HG02798 (cell line): ENCODE measurements at regions not wholly inside any gene's neighbourhood (a gene's known extent, or its start where the extent isn't known, plus 50 kb on each side); places are given as distances from the start of the nearest gene placed in this dataset.

ENCODE experiments used
- ATAC-seq: cut with Tn5 transposase; IDR thresholded peaks from one replicate; pipeline ENCODE4 v1.9.1; 2021; ENCODE audit warnings: mild to moderate bottlenecking; ENCODE audit not compliant: unreplicated experiment, poor library complexity

DNA sequence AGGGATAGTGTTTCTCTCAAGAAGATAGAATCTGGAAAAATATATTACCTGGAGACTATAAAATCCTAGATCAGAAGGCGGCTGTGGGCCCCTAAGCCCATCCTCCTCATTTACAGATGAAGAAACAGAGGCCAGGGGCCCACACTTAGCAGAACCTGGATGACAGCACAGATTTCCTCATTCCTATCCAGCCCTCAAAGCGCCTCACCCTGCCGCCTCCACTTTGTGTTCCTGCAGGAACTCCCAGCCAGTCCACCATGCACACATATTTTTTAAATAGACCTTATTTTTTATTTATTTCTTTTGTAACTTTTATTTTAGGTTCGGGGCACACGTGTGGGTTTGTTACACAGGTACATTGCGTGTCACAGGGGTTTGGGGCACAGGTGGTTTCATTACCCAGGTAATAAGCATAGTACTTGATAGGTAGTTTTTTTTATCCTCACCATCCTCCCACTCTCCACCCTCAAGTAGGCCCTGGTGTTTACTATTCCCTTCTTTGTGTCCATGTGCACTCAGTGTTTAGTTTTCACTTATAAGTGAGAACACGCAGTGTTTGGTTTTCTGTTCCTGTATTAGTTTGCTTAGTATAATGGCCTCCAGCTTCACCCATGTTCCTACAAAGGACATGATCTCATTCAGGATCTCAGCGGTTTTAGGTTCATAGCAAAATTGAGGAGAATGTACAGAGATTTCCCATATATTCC lies 85.5 kb upstream of the MAP1B start:
- ATAC-seq = no peak

DNA sequence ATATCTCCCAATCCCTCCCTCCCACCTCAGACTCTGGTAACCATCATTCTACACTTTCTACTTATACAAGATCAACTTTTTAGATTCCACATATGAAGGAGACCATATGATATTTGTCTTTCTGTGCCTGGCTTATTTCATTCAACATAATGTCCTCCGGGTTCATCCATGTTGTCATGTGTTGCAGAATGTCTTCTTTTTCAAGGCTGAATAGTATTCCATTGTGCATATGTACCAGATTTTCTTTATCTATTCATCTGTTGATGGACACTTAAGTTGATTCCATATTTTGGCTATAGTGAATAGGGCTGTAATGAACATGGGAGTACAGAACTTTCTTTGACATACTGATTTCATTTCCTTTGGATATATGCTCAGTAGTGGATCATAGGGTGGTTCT lies 78.9 kb upstream of the MAP1B start:
- no peak for ATAC-seq

DNA sequence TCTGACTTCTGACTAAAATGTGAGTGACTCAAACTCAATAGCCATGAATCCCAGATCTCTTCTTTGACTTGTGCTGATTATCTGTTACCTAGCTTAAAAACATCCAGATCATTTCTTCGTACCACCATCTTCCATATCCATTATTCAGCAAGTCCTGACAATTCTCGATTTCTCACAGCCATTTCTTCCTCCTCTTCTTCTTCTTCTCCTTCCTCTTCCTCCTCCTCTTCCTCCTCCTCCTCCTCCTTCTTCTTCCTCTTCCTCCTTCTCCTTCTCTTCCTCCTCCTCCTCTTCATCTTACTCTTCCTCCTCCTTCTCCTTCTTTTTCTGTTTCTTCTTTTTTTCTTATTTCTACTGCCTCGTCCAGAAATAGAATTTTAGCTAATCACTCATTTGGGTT lies 77.0 kb upstream of the MAP1B start:
- no peak for ATAC-seq

DNA sequence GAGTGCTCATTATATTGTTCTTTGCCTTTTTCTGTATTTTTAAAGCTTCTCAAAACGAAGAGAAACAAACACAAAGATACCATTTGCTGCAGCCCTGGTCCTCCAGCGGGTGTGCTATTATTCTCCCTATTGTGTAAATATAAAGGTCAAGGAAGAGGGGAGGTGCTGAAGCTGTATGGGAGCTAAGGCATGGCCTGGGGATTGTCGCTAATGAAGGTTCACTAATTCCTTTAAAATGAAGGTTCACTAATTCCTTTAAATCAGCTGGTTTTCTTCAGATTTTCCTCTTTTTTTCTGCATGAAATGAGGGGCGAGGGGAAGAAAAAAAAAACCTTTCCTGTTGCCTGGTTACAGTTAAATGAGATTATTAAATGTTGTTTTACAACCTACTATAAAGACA lies 74.5 kb upstream of the MAP1B start:
- ATAC-seq = no peak

GRCh38 chr5:72034770-72035169 lies 72.5 kb upstream of the MAP1B start:
- ATAC-seq = no peak

DNA sequence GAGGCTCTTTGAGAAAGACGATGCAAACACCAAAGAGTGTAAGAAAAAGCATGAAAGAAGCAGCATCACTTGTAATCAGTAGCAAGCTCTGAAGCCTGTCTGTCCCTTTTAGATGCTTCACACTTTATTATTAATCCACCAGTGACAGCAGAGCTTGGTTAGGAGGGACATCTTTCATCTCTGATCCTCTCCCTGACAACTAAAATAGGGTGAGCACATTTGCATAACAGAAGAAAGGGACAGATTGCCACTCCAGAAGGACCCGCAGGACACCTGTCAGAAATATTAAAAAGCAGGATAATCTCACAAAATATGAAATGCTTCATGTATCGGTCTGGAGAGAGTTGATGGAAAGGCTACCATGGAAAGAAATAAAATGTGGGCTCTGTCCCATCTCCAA lies 71.4 kb upstream of the MAP1B start:
- ATAC-seq = no peak

DNA sequence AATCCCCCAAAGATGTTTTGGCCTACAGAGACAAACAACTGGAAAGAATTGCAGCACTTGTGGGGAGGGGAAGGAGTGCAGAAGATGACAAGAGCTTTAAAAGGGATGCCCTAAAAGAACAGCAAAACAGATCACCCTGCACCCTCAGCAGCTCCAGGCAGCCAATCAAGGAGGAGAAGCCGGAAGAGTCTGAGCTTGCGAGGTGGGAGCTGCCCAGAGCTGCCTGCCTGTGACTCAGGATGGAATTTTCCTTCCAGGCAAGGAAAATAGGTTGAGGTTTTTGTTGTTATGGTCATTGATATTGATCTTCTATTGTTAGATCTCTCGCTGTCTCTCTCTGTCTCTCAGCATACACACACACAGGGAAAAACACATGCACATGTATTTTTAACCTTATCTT lies 70.3 kb upstream of the MAP1B start:
- ATAC-seq = no peak

- no peak for ATAC-seq
These were observed 66.8 kb upstream of the MAP1B start for GRCh38 chr5:72040513-72040912.

GRCh38 chr5:72041654-72042053 lies 65.6 kb upstream of the MAP1B start:
- no peak for ATAC-seq

- ATAC-seq = no peak
These were observed 65.2 kb upstream of the MAP1B start for GRCh38 chr5:72042097-72042496.

GRCh38 chr5:72045692-72046091 lies 61.6 kb upstream of the MAP1B start:
- no peak for ATAC-seq

DNA sequence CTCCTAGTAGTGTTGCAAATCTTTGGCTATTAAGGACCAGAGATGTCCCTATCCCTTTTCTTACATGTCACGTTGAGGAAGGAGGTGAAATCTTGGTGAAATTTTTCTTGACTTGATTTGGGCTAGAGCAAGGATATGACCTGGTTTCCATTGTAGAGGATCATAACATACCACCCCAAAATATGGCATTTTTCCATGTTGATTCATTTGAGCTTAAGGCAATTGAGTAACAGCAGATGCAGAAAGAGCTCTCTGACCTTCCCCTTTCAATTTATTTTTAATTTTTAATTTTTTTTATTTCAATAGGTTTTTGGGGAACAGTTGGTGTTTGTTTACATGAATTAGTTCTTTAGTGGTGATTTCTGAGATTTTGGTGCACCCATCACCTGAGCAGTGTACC lies 61.2 kb upstream of the MAP1B start:
- no peak for ATAC-seq

DNA sequence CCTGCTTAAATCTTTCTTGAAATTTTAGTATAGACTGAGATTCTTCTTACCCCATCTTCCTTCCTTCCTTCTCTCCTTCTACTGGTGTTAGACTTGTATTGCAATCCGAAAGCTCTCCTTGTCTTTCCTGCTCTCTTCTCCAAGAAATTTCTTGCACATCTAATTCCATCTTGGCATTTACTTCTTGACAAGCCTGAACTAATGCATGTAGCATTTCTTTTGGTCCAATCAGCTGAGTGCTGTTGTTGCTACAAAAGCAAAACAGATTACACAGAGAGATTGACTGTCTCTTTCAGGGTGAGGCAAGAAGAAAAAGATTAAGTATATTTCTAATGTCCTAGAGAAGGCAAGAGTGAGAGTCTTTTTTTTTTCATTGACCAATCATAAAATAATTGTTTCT lies 51.6 kb upstream of the MAP1B start:
- no peak for ATAC-seq
